ENCODE measurements at regions not wholly inside any gene's neighbourhood (a gene's known extent, or its start where the extent isn't known, plus 50 kb on each side); places are given as distances from the start of the nearest gene placed in this dataset.

DNA sequence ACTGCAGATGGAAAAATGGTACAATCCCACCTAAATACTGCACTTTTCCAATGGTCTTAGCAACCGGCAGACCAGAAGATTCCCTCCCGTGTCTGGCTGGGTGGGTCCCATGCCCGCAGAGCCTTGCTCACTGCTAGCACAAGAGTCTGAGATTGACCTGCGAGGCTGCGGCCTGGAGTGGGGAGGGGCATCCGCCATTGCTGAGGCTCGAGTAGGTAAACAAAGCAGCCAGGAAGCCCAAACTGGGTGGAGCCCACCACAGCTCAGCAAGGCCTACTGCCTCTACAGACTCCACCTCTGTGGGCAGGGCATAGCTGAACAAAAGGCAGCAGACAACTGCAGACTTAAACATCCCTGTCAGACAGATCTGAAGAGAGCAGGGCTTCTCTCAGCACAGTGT is 221.6 kb upstream of the CTNND2 start:
- TF ChIP-seq, protein P1, sequence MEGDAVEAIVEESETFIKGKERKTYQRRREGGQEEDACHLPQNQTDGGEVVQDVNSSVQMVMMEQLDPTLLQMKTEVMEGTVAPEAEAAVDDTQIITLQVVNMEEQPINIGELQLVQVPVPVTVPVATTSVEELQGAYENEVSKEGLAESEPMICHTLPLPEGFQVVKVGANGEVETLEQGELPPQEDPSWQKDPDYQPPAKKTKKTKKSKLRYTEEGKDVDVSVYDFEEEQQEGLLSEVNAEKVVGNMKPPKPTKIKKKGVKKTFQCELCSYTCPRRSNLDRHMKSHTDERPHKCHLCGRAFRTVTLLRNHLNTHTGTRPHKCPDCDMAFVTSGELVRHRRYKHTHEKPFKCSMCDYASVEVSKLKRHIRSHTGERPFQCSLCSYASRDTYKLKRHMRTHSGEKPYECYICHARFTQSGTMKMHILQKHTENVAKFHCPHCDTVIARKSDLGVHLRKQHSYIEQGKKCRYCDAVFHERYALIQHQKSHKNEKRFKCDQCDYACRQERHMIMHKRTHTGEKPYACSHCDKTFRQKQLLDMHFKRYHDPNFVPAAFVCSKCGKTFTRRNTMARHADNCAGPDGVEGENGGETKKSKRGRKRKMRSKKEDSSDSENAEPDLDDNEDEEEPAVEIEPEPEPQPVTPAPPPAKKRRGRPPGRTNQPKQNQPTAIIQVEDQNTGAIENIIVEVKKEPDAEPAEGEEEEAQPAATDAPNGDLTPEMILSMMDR (conservative IDR thresholded peaks at IDR 0.05; ENCODE audit: low read depth in 2 of 2), result no peak
- no peak for TF ChIP-seq POLR2AphosphoS5 (IDR thresholded peaks at IDR 0.05; ENCODE audit: low read depth)
- TF ChIP-seq, protein P2, sequence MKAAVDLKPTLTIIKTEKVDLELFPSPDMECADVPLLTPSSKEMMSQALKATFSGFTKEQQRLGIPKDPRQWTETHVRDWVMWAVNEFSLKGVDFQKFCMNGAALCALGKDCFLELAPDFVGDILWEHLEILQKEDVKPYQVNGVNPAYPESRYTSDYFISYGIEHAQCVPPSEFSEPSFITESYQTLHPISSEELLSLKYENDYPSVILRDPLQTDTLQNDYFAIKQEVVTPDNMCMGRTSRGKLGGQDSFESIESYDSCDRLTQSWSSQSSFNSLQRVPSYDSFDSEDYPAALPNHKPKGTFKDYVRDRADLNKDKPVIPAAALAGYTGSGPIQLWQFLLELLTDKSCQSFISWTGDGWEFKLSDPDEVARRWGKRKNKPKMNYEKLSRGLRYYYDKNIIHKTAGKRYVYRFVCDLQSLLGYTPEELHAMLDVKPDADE (IDR thresholded peaks at IDR 0.05), result no peak
- TF ChIP-seq, protein P3, sequence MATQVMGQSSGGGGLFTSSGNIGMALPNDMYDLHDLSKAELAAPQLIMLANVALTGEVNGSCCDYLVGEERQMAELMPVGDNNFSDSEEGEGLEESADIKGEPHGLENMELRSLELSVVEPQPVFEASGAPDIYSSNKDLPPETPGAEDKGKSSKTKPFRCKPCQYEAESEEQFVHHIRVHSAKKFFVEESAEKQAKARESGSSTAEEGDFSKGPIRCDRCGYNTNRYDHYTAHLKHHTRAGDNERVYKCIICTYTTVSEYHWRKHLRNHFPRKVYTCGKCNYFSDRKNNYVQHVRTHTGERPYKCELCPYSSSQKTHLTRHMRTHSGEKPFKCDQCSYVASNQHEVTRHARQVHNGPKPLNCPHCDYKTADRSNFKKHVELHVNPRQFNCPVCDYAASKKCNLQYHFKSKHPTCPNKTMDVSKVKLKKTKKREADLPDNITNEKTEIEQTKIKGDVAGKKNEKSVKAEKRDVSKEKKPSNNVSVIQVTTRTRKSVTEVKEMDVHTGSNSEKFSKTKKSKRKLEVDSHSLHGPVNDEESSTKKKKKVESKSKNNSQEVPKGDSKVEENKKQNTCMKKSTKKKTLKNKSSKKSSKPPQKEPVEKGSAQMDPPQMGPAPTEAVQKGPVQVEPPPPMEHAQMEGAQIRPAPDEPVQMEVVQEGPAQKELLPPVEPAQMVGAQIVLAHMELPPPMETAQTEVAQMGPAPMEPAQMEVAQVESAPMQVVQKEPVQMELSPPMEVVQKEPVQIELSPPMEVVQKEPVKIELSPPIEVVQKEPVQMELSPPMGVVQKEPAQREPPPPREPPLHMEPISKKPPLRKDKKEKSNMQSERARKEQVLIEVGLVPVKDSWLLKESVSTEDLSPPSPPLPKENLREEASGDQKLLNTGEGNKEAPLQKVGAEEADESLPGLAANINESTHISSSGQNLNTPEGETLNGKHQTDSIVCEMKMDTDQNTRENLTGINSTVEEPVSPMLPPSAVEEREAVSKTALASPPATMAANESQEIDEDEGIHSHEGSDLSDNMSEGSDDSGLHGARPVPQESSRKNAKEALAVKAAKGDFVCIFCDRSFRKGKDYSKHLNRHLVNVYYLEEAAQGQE (IDR thresholded peaks at IDR 0.05; ENCODE audit: unreplicated experiment), result no peak

All from GM23338 (cell line).